ENCODE measurements at regions not wholly inside any gene's neighbourhood (a gene's known extent, or its start where the extent isn't known, plus 50 kb on each side); places are given as distances from the start of the nearest gene placed in this dataset.

DNA sequence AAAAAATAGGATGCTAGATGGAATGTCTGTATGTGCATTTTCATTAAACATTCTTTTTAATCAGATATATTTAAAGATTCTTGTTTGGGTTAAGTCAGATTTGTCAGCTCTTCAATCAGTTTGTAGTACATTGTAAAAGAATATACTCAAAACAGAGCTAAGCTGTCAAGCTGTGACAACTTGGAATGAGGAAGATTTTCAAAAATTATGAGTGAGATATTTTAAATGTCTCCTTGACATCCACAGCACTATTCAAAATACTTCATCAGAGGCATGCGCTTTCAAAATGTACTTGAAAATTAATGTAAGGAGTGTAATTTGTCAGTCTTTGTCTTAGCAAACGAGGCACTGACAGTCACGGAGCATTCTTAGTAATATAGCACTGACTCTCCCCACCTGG lies 182.0 kb downstream of the MAT2B start:
- H3K27me3 ChIP-seq (ENCODE audit: insufficient read depth, low read length), result no peaks in the 10 kb centered on the region
- no peak overlapping the region for H2BK12ac ChIP-seq (ENCODE audit: low read length)
- H4K8ac ChIP-seq (ENCODE audit: low read depth, low read length), result no peak overlapping the region
- no peaks in the 10 kb centered on the region for H3K79me2 ChIP-seq (ENCODE audit: control insufficient read depth, insufficient read depth, low read length, poor library complexity)
- no peaks in the 10 kb centered on the region for H3K36me3 ChIP-seq (ENCODE audit: control insufficient read depth in 1 of 2, insufficient read depth in 2 of 2, low read length in 2 of 2)
- no peak overlapping the region for H3K14ac ChIP-seq (ENCODE audit: low read length)
- H2BK5ac ChIP-seq (ENCODE audit: low read depth, low read length, poor library complexity), result no peak overlapping the region
- no peak overlapping the region for H3K27ac ChIP-seq (ENCODE audit: low read depth, low read length)
- no peak overlapping the region for H4K12ac ChIP-seq (ENCODE audit: low read depth, low read length)
- H3K9ac ChIP-seq (ENCODE audit: low read length), result no peak overlapping the region
- H3K4me2 ChIP-seq (ENCODE audit: low read length), result no peak overlapping the region
- H3K23ac ChIP-seq (ENCODE audit: low read length), result no peak overlapping the region
- no peak overlapping the region for H2AFZ ChIP-seq (ENCODE audit: insufficient read depth, low read length, poor library complexity)
- H4K91ac ChIP-seq (ENCODE audit: low read depth, low read length), result no peak overlapping the region
- H3K4me3 ChIP-seq (ENCODE audit: low read depth, low read length), result no peak overlapping the region
- H3K4ac ChIP-seq (ENCODE audit: low read depth, low read length), result no peak overlapping the region
- no peak for DNase-seq
- H2BK120ac ChIP-seq (ENCODE audit: insufficient read depth, low read length, poor library complexity), result no peak overlapping the region
- no peak overlapping the region for H2AK5ac ChIP-seq (ENCODE audit: low read length)
- H3K18ac ChIP-seq (ENCODE audit: low read length), result no peak overlapping the region
- no peaks in the 10 kb centered on the region for H3K79me1 ChIP-seq (ENCODE audit: low read length)
- no CpG with 5 or more reads among the region's 3 CpGs for WGBS (ENCODE audit: extremely low coverage, insufficient coverage, insufficient read length)
- no peaks in the 10 kb centered on the region for H3K4me1 ChIP-seq (ENCODE audit: control insufficient read depth in 1 of 2, insufficient read depth in 2 of 2, low read length in 2 of 2)
- no peaks in the 10 kb centered on the region for H3K9me3 ChIP-seq (ENCODE audit: insufficient read depth, low read depth, low read length)

DNA sequence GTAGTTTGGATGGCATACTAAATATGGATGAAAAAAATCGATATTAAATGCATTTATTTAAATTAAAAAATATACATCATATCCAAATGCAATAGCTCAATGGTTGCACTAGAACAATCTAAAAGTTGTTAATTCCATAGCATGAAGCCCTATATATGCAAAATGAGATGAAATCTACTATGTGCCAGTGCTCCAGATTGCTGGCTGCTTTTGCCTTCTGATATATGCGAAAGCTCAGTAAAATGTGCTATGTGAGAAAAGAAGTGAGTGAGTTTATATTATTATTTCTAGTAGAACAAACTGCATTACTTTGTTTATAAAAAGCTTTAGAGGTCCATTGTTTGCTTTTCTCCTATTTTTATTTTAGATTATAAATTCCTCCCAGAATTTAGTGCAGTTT lies 186.7 kb downstream of the MAT2B start:
- Histone ChIP-seq H3K27ac (ENCODE audit: low read depth, low read length) (no peak overlapping the region), H2AFZ (ENCODE audit: insufficient read depth, low read length, poor library complexity) (no peak overlapping the region), H3K27me3 (ENCODE audit: insufficient read depth, low read length) (no peaks in the 10 kb centered on the region), H2BK5ac (ENCODE audit: low read depth, low read length, poor library complexity) (no peak overlapping the region), H3K79me1 (ENCODE audit: low read length) (no peaks in the 10 kb centered on the region), H3K4ac (ENCODE audit: low read depth, low read length) (no peak overlapping the region), H3K36me3 (ENCODE audit: control insufficient read depth in 1 of 2, insufficient read depth in 2 of 2, low read length in 2 of 2) (no peaks in the 10 kb centered on the region), H2AK5ac (ENCODE audit: low read length) (no peak overlapping the region), H3K4me3 (ENCODE audit: low read depth, low read length) (no peak overlapping the region), H4K91ac (ENCODE audit: low read depth, low read length) (no peak overlapping the region), H3K79me2 (ENCODE audit: control insufficient read depth, insufficient read depth, low read length, poor library complexity) (no peaks in the 10 kb centered on the region), H2BK120ac (ENCODE audit: insufficient read depth, low read length, poor library complexity) (no peak overlapping the region), H3K4me2 (ENCODE audit: low read length) (no peak overlapping the region), H3K23ac (ENCODE audit: low read length) (no peak overlapping the region), H3K18ac (ENCODE audit: low read length) (no peak overlapping the region), H4K12ac (ENCODE audit: low read depth, low read length) (no peak overlapping the region), H2BK12ac (ENCODE audit: low read length) (no peak overlapping the region), H3K4me1 (ENCODE audit: control insufficient read depth in 1 of 2, insufficient read depth in 2 of 2, low read length in 2 of 2) (no peaks in the 10 kb centered on the region), H3K9me3 (ENCODE audit: insufficient read depth, low read depth, low read length) (no peaks in the 10 kb centered on the region), H3K9ac (ENCODE audit: low read length) (no peak overlapping the region), H3K14ac (ENCODE audit: low read length) (no peak overlapping the region), H4K8ac (ENCODE audit: low read depth, low read length) (no peak overlapping the region)
- no CpG with 5 or more reads among the region's 2 CpGs for WGBS (ENCODE audit: extremely low coverage, insufficient coverage, insufficient read length)
- DNase-seq, result no peak

DNA sequence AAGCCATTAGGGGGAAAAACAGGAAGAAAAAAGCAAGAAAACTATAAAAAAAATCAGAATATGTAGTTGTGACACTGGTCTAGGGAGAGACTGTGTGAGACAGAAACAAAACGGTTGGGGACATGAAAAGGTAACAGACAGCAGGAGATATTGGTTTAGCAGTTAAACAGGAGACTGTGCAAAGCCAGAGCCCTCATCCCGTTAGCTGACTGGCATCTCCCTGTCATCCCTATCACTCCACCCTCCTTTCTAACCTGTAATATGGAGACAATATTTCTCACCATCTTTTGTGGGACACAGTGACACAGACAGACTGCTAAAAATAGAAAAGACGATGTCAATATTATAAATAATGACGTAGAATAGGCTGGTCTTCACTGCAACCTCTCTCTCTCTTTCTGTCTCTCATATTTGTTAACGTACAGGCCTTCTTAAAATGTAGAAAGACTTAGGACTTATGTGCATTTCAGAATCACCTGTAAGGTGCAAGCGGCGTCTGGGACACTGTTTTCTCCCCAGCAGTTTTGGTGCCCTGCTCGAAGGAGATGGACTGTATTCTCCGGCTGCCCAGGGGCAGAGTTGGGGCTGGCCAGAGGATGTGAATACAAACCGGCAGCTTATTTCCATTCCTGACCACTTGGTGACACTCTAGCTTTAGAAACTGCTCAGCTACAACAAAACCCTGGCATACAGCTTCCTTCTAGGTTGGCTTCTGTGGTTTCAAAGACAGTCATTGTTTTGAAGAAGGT lies 190.6 kb downstream of the MAT2B start:
- H3K36me3 ChIP-seq (ENCODE audit: control insufficient read depth in 1 of 2, insufficient read depth in 2 of 2, low read length in 2 of 2), result no peaks in the 10 kb centered on the region
- no peak overlapping the region for H2AFZ ChIP-seq (ENCODE audit: insufficient read depth, low read length, poor library complexity)
- no peaks in the 10 kb centered on the region for H3K4me1 ChIP-seq (ENCODE audit: control insufficient read depth in 1 of 2, insufficient read depth in 2 of 2, low read length in 2 of 2)
- no peaks in the 10 kb centered on the region for H3K9me3 ChIP-seq (ENCODE audit: insufficient read depth, low read depth, low read length)
- H3K79me2 ChIP-seq (ENCODE audit: control insufficient read depth, insufficient read depth, low read length, poor library complexity), result no peaks in the 10 kb centered on the region
- no peak overlapping the region for H2AK5ac ChIP-seq (ENCODE audit: low read length)
- H4K12ac ChIP-seq (ENCODE audit: low read depth, low read length), result no peak overlapping the region
- H3K27ac ChIP-seq (ENCODE audit: low read depth, low read length), result no peak overlapping the region
- H4K8ac ChIP-seq (ENCODE audit: low read depth, low read length), result no peak overlapping the region
- DNase-seq, result peak; percentile 47 to 73
- H3K4me3 ChIP-seq (ENCODE audit: low read depth, low read length), result no peak overlapping the region
- H3K79me1 ChIP-seq (ENCODE audit: low read length), result no peaks in the 10 kb centered on the region
- H2BK5ac ChIP-seq (ENCODE audit: low read depth, low read length, poor library complexity), result no peak overlapping the region
- no CpG with 5 or more reads among the region's 10 CpGs for WGBS (ENCODE audit: extremely low coverage, insufficient coverage, insufficient read length)
- no peak overlapping the region for H3K14ac ChIP-seq (ENCODE audit: low read length)
- no peak overlapping the region for H3K4me2 ChIP-seq (ENCODE audit: low read length)
- H2BK120ac ChIP-seq (ENCODE audit: insufficient read depth, low read length, poor library complexity), result no peak overlapping the region
- no peak overlapping the region for H3K4ac ChIP-seq (ENCODE audit: low read depth, low read length)
- H3K23ac ChIP-seq (ENCODE audit: low read length), result no peak overlapping the region
- H3K18ac ChIP-seq (ENCODE audit: low read length), result no peak overlapping the region
- H3K9ac ChIP-seq (ENCODE audit: low read length), result no peak overlapping the region
- no peak overlapping the region for H4K91ac ChIP-seq (ENCODE audit: low read depth, low read length)
- H3K27me3 ChIP-seq (ENCODE audit: insufficient read depth, low read length), result no peaks in the 10 kb centered on the region
- H2BK12ac ChIP-seq (ENCODE audit: low read length), result no peak overlapping the region

DNA sequence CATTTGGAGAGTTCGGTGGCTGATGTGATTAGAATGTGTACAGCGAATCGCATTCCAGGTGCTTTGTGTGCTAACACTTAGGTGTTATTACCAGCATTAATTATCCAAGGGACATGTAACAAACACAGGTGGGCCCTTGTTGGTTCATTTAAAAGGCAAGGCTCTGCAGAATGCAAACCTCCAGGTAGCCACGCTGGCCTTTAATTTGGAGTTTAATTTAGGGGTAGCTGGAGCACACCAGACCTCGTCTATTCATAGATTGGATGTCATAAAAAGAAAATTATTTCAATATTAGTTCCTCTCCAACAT lies 191.1 kb downstream of the MAT2B start:
- Histone ChIP-seq H3K4me2 (ENCODE audit: low read length) (no peak overlapping the region), H2AK5ac (ENCODE audit: low read length) (no peak overlapping the region), H4K8ac (ENCODE audit: low read depth, low read length) (no peak overlapping the region), H3K23ac (ENCODE audit: low read length) (no peak overlapping the region), H3K9ac (ENCODE audit: low read length) (no peak overlapping the region), H3K4me3 (ENCODE audit: low read depth, low read length) (no peak overlapping the region), H3K27ac (ENCODE audit: low read depth, low read length) (no peak overlapping the region), H4K91ac (ENCODE audit: low read depth, low read length) (no peak overlapping the region), H3K79me1 (ENCODE audit: low read length) (no peaks in the 10 kb centered on the region), H3K4me1 (ENCODE audit: control insufficient read depth in 1 of 2, insufficient read depth in 2 of 2, low read length in 2 of 2) (no peaks in the 10 kb centered on the region), H3K9me3 (ENCODE audit: insufficient read depth, low read depth, low read length) (no peaks in the 10 kb centered on the region), H3K36me3 (ENCODE audit: control insufficient read depth in 1 of 2, insufficient read depth in 2 of 2, low read length in 2 of 2) (no peaks in the 10 kb centered on the region), H3K14ac (ENCODE audit: low read length) (no peak overlapping the region), H2AFZ (ENCODE audit: insufficient read depth, low read length, poor library complexity) (no peak overlapping the region), H4K12ac (ENCODE audit: low read depth, low read length) (no peak overlapping the region), H2BK12ac (ENCODE audit: low read length) (no peak overlapping the region), H2BK120ac (ENCODE audit: insufficient read depth, low read length, poor library complexity) (no peak overlapping the region), H3K27me3 (ENCODE audit: insufficient read depth, low read length) (no peaks in the 10 kb centered on the region), H3K18ac (ENCODE audit: low read length) (no peak overlapping the region), H2BK5ac (ENCODE audit: low read depth, low read length, poor library complexity) (no peak overlapping the region), H3K4ac (ENCODE audit: low read depth, low read length) (no peak overlapping the region), H3K79me2 (ENCODE audit: control insufficient read depth, insufficient read depth, low read length, poor library complexity) (no peaks in the 10 kb centered on the region)
- WGBS (ENCODE audit: extremely low coverage, insufficient coverage, insufficient read length), result no CpG with 5 or more reads among the region's 5 CpGs
- no peak for DNase-seq

All from trophoblast cell (in vitro differentiated cells and primary cell).